ENCODE measurements at regions not wholly inside any gene's neighbourhood (a gene's known extent, or its start where the extent isn't known, plus 50 kb on each side); places are given as distances from the start of the nearest gene placed in this dataset.

GRCh38 chr11:70005107-70005818 is 72.9 kb upstream of the ANO1 start:
- DNase-seq: no peak

GRCh38 chr11:70007796-70008195 is 70.3 kb upstream of the ANO1 start:
- no peak for DNase-seq

DNA sequence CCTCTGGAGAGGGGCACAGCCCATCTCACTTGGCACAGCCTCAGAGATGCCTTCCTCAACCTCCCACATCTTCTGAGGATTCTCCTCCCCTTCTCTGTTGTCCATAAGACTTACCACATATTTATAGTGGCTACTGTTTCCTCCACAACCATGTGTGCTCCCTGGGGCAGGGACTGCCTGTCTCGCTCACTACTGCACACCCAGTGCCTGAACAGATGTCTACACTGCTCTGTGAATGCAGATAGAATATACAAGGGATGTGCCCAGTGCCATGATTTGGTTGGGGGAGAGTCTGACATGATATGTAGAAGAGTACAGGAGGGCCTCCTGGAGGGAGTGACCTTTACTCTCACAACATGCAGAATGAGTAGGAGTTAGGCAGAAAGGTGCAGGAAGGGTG is 67.3 kb upstream of the ANO1 start:
- no peak for DNase-seq

GRCh38 chr11:70012134-70012733 is 65.9 kb upstream of the ANO1 start:
- no peak for DNase-seq

DNA sequence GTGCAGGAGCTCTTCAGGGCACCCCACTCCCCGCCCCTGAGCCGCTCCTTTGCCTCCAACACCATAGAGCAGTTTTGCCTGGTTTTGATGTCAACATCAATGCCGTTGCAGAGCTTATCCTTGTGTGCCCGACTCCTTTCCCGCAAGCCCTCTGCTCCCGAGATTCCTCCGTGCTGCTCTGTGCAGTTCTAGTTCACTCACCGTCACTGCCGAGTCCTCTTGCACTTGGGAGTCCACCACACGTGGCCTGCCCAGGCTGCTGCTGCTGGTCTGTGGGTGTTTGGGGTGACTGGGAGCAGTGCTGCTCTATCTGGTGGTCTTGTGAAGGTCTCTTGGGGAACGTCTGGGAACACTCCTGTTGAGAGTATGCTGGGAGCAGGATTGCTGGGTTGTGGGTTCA is 63.8 kb upstream of the ANO1 start:
- DNase-seq: no peak

DNA sequence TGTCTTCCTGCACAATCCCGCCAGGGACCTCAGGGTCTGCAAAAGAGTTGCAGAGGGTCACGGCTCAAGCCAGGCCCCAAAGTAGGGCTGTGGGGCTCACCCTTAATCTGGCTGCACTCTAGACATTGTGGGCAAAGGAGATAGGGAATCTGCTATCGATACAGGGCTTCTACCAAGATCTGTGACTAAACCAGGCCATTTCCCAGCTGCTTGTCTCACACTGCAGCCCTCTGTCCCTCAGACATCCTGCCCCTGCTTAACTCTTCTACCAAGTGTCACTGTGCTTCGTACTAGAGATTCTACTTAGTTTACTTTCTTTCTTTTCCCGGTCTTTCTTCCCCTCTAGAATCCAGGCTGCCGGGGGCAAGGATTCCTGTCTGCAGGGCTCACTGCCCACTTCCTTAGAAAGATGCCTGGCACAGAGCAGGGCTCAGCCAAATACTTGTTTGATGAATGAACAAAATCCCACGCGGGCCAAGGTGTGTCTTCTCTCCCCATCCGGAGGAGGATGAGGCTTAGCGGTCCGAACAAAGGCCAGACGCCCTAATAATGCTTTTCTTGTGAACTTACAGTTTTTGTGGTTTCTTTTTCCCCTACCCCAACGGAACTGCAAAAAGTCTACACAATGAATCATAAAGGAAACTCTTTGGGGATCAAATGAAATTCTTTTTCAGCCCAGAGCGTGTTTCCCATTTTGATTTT is 61.3 kb upstream of the ANO1 start:
- DNase-seq: no peak

- no peak for DNase-seq
These were observed 59.3 kb upstream of the ANO1 start for GRCh38 chr11:70018816-70019215.

GRCh38 chr11:70019576-70020011 is 58.5 kb upstream of the ANO1 start:
- no peak for DNase-seq

DNA sequence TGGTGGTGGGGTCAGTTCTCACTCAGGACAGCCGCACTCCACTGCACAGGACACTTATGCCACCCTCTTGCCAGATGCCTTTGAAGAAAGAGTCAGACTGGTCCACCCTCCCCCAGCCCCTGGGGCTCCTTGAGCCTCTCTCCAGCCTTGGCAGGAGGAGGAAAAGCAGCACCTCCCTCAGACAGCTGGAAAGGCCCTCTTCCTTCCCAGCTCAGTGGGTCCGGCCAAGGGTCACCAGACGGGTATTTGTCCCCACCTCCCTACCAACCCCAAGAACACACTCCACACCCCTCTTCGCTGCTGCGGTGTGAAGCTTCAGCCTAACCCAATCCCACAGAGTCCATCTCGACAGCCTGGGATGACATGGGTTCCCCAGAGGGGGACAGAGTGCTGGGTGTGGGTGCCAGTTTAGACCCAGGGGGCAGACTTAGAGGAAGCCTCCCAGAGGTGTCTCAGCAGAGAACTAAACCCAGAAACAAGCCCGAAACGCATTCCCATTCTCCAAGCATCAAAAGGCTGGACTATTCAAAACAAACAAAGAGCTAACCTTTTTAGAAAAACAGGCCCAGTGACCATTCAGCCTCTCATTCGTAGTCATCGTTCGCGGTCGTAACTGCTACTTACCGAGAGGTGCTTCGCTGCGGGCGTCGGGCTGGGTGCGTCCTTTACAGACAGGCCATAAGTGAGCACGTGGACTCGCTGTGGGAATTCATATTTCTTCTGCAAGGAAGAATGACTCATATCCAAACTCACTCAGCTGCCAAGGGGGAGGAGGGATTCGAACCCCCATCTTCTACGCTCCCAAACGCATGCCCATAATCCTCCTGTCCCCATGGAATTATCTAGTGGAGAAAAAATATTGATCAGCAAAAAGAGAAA is 57.5 kb upstream of the ANO1 start:
- DNase-seq: no peak

GRCh38 chr11:70021586-70021985 is 56.5 kb upstream of the ANO1 start:
- no peak for DNase-seq

DNA sequence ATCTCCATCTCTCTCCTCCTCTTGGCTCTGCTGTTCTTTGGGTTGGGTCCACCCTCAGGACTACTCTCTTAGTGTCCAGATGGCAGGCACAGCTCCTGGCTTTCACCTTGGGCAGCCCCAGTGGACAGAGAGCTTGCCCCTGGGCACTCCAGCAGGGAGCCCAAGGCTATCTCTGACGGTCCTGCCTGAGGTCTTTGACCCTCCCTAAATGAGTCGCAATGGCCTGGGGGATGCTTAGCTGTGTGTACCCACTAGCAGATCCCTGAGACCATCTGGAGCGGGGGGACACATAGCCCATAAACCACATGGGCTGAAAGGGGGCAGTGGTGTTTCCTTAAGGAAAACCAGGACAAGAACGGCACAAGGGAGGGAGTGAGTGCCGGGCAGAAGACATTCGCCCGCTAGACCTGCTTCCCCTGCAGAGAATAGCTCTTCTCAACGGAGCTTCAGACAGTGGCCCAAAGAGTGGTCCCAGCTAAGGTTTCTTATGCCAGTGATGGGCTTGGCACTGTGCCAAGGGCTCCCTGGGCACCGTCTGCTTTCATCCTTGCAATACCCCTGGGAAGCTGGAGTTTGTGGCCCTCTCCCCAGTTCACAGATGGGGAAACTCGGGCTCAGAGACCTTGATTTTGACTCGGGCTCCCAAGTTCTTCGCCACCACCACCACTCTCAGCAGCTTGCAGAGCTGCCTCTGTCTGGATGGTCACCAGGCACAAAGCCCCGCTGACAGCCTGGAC is 53.9 kb upstream of the ANO1 start:
- no peak for DNase-seq

DNA sequence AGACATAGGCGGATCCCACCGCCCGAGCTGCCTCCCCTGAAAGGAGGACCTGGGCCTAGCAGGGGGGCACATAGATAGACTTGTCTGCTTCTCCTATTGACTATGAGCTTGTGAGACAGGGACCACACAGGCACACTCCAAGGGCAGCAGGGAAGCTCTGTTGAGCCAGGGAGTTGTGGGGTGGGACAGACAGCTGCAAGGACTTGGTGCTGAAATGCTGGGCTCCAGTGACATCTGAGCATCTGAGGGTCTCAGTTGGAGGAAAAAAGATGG is 53.4 kb upstream of the ANO1 start:
- no peak for DNase-seq

GRCh38 chr11:70025308-70025707 is 52.8 kb upstream of the ANO1 start:
- no peak for DNase-seq

DNA sequence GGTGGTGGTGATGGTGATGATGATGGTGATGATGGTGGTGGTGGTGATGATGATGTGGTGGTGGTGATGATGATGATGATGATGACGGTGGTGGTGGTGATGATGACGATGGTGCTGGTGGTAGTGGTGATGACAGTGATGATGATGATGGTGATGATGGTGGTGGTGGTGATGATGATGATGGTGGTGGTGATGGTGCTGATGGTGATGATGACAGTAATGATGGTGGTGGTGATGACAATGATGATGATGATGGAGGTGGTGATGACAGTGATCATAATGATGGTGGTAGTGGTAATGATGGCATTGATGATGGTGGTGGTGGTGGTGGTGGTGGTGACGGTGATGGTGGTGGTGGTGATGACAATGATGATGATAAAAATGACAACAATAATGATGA is 52.1 kb upstream of the ANO1 start:
- no peak for DNase-seq

- no peak for DNase-seq
These were observed 51.4 kb upstream of the ANO1 start for GRCh38 chr11:70026726-70027125.

GRCh38 chr11:70027451-70027850 is 50.7 kb upstream of the ANO1 start:
- DNase-seq: no peak

- DNase-seq: no peak
These were observed 49.8 kb upstream of the ANO1 start for GRCh38 chr11:70028147-70028855.

Data from NCI-H1048 (cell line).